ENCODE measurements at regions not wholly inside any gene's neighbourhood (a gene's known extent, or its start where the extent isn't known, plus 50 kb on each side); places are given as distances from the start of the nearest gene placed in this dataset.
A peak's percentile ranks its signal among the peaks of the same experiment; 100 is the strongest.

GRCh38 chr5:85484982-85485574 is 1100.4 kb upstream of the EDIL3 start:
- Mint-ChIP-seq H3K36me3 (ENCODE audit: low read depth) (no peaks in the 10 kb centered on the region), H3K4me1 (ENCODE audit: low read depth) (no peaks in the 10 kb centered on the region), H3K27me3 (ENCODE audit: low read depth) (no peaks in the 10 kb centered on the region), H3K9me3 (ENCODE audit: low read depth) (peaks cover 20% of the 10 kb centered on the region), H3K4me3 (ENCODE audit: unreplicated experiment) (no peak overlapping the region), H3K27ac (ENCODE audit: unreplicated experiment) (no peak overlapping the region)
- no peak for DNase-seq (ENCODE audit: low spot score)
- TF ChIP-seq CTCF (IDR thresholded peaks at IDR 0.05): no peak

GRCh38 chr5:85488295-85488694 is 1103.6 kb upstream of the EDIL3 start:
- Mint-ChIP-seq H3K4me3 (ENCODE audit: unreplicated experiment) (no peak overlapping the region), H3K27ac (ENCODE audit: unreplicated experiment) (no peak overlapping the region), H3K4me1 (ENCODE audit: low read depth) (no peaks in the 10 kb centered on the region), H3K27me3 (ENCODE audit: low read depth) (no peaks in the 10 kb centered on the region), H3K36me3 (ENCODE audit: low read depth) (no peaks in the 10 kb centered on the region), H3K9me3 (ENCODE audit: low read depth) (peaks cover 39% of the 10 kb centered on the region)
- no peak for DNase-seq (ENCODE audit: low spot score)
- TF ChIP-seq CTCF (IDR thresholded peaks at IDR 0.05): no peak

GRCh38 chr5:85500869-85501268 is 1116.2 kb upstream of the EDIL3 start:
- Mint-ChIP-seq H3K36me3 (ENCODE audit: low read depth) (no peaks in the 10 kb centered on the region), H3K27ac (ENCODE audit: unreplicated experiment) (no peak overlapping the region), H3K4me3 (ENCODE audit: unreplicated experiment) (no peak overlapping the region), H3K27me3 (ENCODE audit: low read depth) (no peaks in the 10 kb centered on the region), H3K4me1 (ENCODE audit: low read depth) (no peaks in the 10 kb centered on the region), H3K9me3 (ENCODE audit: low read depth) (peaks cover 3% of the 10 kb centered on the region)
- no peak for TF ChIP-seq CTCF (IDR thresholded peaks at IDR 0.05)
- DNase-seq (ENCODE audit: low spot score): no peak

GRCh38 chr5:85512896-85513295 is 1104.8 kb upstream of the COX7C start:
- Mint-ChIP-seq H3K27me3 (ENCODE audit: low read depth) (peaks cover 9% of the 10 kb centered on the region), H3K9me3 (ENCODE audit: low read depth) (peaks cover 21% of the 10 kb centered on the region), H3K4me1 (ENCODE audit: low read depth) (no peaks in the 10 kb centered on the region), H3K4me3 (ENCODE audit: unreplicated experiment) (no peak overlapping the region), H3K36me3 (ENCODE audit: low read depth) (no peaks in the 10 kb centered on the region), H3K27ac (ENCODE audit: unreplicated experiment) (no peak overlapping the region)
- DNase-seq (ENCODE audit: low spot score): peak; percentile 56
- TF ChIP-seq CTCF (IDR thresholded peaks at IDR 0.05): no peak

GRCh38 chr5:85515588-85515987 is 1102.2 kb upstream of the COX7C start:
- no peaks in the 10 kb centered on the region for H3K4me1 Mint-ChIP-seq (ENCODE audit: low read depth)
- no peak for DNase-seq (ENCODE audit: low spot score)

More at GRCh38 chr5:85515588-85515987, 1102.2 kb upstream of the COX7C start:
- Mint-ChIP-seq H3K27ac (ENCODE audit: unreplicated experiment) (no peak overlapping the region), H3K27me3 (ENCODE audit: low read depth) (peaks cover 2% of the 10 kb centered on the region), H3K4me3 (ENCODE audit: unreplicated experiment) (no peak overlapping the region), H3K36me3 (ENCODE audit: low read depth) (no peaks in the 10 kb centered on the region), H3K9me3 (ENCODE audit: low read depth) (peaks cover 4% of the 10 kb centered on the region)
- TF ChIP-seq CTCF (IDR thresholded peaks at IDR 0.05): no peak
